H1 (cell line): ENCODE measurements at regions not wholly inside any gene's neighbourhood (a gene's known extent, or its start where the extent isn't known, plus 50 kb on each side); places are given as distances from the start of the nearest gene placed in this dataset.

Source experiments
- CHD1 ChIP-seq: IDR thresholded peaks from 2 replicates; pipeline ENCODE4 v1.6.1; 2012; ENCODE audit warnings: low read depth, low read length, improper control_type of control experiment
- FOSL1 ChIP-seq: IDR thresholded peaks from 2 replicates; pipeline ENCODE4 v1.6.1; 2011; ENCODE audit warnings: mild to moderate bottlenecking, low read depth, low read length, moderate library complexity; ENCODE audit not compliant: insufficient read depth
- NRF1 ChIP-seq: IDR thresholded peaks from 2 replicates; pipeline ENCODE4 v1.6.1; 2011; ENCODE audit warnings: mild to moderate bottlenecking, low read depth, low read length, improper control_type of control experiment
- ZNF274 ChIP-seq: IDR thresholded peaks from 2 replicates; pipeline ENCODE4 v1.7.0; 2012; ENCODE audit warnings: low read length, borderline replicate concordance; ENCODE audit errors: extremely low read depth
- TF ChIP-seq, protein P1 (sequence below): fragments of 300-600 bp; sonication (generic); IDR thresholded peaks from 2 replicates; pipeline ENCODE4 v1.7.1; 2012; ENCODE audit warnings: low read length, moderate library complexity, mild to moderate bottlenecking, inconsistent platforms; ENCODE audit not compliant: insufficient replicate concordance
- TF ChIP-seq, protein P2 (sequence below): IDR thresholded peaks from 2 replicates; pipeline ENCODE4 v1.6.1; 2012; ENCODE audit warnings: inconsistent platforms
- TF ChIP-seq, protein P3 (sequence below), 3 experiments: IDR thresholded peaks; 1 replicate in 2 of 3; 2 replicates in 1 of 3; pipeline versions ENCODE4 v1.5.1 to v1.6.1; 2011; ENCODE audit warnings: low read length in 3 of 3, mild to moderate bottlenecking in 3 of 3, inconsistent platforms in 2 of 3, low read depth in 1 of 3, moderate library complexity in 1 of 3; ENCODE audit not compliant: insufficient read depth in 1 of 3; ENCODE audit errors: control extremely low read depth in 1 of 3

DNA sequence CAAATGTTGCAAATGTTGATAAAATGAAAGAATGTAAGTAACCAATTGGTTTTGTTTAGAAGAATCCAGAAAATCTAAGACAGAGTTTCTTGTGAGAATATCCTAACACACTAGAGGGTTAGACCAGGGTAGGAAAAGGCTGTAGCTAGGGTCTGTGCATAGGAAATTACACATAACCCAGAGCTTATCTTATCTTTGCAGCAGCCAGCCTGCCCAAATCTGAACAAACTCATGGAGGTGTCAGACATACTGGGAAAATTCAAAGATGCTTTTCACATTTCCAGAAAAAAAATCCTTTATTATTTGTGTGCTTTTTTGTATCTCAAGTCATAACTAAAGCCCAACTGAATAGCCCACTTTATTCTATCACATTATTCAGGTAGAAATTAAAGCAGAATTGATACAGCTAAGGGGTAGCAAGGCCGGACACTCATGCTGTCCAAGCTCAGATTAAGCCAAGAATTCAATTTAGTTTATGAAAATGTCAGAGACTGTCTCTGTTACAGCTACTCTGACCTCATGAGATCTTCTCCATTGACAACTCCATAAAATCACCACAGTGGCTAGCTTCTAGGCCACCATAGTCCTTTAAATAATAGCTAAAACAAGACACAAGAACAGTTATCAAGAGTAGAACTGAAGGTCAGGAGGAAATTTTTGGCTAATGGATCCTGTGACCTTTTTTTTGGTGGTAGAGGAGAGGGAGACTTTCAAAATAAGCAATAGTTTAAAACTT is 169.6 kb upstream of the RASSF8 start (continued):
- TF ChIP-seq, protein P1, sequence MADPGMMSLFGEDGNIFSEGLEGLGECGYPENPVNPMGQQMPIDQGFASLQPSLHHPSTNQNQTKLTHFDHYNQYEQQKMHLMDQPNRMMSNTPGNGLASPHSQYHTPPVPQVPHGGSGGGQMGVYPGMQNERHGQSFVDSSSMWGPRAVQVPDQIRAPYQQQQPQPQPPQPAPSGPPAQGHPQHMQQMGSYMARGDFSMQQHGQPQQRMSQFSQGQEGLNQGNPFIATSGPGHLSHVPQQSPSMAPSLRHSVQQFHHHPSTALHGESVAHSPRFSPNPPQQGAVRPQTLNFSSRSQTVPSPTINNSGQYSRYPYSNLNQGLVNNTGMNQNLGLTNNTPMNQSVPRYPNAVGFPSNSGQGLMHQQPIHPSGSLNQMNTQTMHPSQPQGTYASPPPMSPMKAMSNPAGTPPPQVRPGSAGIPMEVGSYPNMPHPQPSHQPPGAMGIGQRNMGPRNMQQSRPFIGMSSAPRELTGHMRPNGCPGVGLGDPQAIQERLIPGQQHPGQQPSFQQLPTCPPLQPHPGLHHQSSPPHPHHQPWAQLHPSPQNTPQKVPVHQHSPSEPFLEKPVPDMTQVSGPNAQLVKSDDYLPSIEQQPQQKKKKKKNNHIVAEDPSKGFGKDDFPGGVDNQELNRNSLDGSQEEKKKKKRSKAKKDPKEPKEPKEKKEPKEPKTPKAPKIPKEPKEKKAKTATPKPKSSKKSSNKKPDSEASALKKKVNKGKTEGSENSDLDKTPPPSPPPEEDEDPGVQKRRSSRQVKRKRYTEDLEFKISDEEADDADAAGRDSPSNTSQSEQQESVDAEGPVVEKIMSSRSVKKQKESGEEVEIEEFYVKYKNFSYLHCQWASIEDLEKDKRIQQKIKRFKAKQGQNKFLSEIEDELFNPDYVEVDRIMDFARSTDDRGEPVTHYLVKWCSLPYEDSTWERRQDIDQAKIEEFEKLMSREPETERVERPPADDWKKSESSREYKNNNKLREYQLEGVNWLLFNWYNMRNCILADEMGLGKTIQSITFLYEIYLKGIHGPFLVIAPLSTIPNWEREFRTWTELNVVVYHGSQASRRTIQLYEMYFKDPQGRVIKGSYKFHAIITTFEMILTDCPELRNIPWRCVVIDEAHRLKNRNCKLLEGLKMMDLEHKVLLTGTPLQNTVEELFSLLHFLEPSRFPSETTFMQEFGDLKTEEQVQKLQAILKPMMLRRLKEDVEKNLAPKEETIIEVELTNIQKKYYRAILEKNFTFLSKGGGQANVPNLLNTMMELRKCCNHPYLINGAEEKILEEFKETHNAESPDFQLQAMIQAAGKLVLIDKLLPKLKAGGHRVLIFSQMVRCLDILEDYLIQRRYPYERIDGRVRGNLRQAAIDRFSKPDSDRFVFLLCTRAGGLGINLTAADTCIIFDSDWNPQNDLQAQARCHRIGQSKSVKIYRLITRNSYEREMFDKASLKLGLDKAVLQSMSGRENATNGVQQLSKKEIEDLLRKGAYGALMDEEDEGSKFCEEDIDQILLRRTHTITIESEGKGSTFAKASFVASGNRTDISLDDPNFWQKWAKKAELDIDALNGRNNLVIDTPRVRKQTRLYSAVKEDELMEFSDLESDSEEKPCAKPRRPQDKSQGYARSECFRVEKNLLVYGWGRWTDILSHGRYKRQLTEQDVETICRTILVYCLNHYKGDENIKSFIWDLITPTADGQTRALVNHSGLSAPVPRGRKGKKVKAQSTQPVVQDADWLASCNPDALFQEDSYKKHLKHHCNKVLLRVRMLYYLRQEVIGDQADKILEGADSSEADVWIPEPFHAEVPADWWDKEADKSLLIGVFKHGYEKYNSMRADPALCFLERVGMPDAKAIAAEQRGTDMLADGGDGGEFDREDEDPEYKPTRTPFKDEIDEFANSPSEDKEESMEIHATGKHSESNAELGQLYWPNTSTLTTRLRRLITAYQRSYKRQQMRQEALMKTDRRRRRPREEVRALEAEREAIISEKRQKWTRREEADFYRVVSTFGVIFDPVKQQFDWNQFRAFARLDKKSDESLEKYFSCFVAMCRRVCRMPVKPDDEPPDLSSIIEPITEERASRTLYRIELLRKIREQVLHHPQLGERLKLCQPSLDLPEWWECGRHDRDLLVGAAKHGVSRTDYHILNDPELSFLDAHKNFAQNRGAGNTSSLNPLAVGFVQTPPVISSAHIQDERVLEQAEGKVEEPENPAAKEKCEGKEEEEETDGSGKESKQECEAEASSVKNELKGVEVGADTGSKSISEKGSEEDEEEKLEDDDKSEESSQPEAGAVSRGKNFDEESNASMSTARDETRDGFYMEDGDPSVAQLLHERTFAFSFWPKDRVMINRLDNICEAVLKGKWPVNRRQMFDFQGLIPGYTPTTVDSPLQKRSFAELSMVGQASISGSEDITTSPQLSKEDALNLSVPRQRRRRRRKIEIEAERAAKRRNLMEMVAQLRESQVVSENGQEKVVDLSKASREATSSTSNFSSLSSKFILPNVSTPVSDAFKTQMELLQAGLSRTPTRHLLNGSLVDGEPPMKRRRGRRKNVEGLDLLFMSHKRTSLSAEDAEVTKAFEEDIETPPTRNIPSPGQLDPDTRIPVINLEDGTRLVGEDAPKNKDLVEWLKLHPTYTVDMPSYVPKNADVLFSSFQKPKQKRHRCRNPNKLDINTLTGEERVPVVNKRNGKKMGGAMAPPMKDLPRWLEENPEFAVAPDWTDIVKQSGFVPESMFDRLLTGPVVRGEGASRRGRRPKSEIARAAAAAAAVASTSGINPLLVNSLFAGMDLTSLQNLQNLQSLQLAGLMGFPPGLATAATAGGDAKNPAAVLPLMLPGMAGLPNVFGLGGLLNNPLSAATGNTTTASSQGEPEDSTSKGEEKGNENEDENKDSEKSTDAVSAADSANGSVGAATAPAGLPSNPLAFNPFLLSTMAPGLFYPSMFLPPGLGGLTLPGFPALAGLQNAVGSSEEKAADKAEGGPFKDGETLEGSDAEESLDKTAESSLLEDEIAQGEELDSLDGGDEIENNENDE, result no peak
- TF ChIP-seq, protein P2, sequence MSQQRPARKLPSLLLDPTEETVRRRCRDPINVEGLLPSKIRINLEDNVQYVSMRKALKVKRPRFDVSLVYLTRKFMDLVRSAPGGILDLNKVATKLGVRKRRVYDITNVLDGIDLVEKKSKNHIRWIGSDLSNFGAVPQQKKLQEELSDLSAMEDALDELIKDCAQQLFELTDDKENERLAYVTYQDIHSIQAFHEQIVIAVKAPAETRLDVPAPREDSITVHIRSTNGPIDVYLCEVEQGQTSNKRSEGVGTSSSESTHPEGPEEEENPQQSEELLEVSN, result no peak
- TF ChIP-seq NRF1 (no peak), ZNF274 (no peak), CHD1 (no peak), FOSL1 (no peak)
- TF ChIP-seq, protein P3, sequence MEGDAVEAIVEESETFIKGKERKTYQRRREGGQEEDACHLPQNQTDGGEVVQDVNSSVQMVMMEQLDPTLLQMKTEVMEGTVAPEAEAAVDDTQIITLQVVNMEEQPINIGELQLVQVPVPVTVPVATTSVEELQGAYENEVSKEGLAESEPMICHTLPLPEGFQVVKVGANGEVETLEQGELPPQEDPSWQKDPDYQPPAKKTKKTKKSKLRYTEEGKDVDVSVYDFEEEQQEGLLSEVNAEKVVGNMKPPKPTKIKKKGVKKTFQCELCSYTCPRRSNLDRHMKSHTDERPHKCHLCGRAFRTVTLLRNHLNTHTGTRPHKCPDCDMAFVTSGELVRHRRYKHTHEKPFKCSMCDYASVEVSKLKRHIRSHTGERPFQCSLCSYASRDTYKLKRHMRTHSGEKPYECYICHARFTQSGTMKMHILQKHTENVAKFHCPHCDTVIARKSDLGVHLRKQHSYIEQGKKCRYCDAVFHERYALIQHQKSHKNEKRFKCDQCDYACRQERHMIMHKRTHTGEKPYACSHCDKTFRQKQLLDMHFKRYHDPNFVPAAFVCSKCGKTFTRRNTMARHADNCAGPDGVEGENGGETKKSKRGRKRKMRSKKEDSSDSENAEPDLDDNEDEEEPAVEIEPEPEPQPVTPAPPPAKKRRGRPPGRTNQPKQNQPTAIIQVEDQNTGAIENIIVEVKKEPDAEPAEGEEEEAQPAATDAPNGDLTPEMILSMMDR (IDR thresholded peaks at IDR 0.05; ENCODE audit: control extremely low read depth in 1 of 3, insufficient read depth in 1 of 3, low read depth in 1 of 3, low read length in 3 of 3), result no peak
